ENCODE measurements at regions not wholly inside any gene's neighbourhood (a gene's known extent, or its start where the extent isn't known, plus 50 kb on each side); places are given as distances from the start of the nearest gene placed in this dataset.

DNA sequence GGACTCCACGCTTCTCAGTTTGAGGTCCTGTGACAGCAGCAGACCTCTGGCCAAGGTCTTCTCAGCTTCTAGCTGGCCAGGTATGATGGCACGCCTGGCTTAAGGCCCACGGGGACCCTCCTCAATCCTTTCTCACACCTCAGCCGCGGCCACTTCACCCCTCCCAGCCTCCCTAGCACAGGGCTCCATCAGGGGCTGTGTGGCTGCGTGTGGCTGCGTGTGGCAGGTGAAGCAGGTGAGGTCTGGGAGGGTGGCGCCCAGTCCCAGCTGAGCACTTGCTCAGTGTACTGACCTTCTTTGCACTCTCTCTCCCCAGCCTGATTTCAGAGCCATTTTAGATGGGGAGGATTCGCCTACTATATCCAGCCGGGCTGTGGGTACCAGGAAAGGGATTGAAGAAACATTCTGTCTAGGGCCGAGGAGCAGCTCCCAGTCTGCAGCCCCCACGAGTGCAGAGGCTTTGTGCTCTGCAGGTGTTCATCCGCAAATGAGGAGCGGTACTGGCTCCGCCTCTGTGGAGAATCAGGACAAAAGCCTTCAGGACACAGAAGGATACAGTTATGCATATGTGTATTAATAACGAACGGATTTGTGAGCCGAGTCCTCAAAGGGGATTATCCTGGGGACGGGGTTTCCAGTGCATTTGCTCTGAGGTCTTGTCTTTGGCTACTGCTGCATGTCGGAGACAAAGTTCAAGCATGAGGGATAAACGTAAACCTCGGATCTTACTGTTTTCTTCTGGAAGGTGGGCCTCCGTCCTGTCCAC, 236.9 kb upstream of the RAB6C start:
- TF ChIP-seq, protein P1, sequence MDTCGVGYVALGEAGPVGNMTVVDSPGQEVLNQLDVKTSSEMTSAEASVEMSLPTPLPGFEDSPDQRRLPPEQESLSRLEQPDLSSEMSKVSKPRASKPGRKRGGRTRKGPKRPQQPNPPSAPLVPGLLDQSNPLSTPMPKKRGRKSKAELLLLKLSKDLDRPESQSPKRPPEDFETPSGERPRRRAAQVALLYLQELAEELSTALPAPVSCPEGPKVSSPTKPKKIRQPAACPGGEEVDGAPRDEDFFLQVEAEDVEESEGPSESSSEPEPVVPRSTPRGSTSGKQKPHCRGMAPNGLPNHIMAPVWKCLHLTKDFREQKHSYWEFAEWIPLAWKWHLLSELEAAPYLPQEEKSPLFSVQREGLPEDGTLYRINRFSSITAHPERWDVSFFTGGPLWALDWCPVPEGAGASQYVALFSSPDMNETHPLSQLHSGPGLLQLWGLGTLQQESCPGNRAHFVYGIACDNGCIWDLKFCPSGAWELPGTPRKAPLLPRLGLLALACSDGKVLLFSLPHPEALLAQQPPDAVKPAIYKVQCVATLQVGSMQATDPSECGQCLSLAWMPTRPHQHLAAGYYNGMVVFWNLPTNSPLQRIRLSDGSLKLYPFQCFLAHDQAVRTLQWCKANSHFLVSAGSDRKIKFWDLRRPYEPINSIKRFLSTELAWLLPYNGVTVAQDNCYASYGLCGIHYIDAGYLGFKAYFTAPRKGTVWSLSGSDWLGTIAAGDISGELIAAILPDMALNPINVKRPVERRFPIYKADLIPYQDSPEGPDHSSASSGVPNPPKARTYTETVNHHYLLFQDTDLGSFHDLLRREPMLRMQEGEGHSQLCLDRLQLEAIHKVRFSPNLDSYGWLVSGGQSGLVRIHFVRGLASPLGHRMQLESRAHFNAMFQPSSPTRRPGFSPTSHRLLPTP (IDR thresholded peaks at IDR 0.05; ENCODE audit: borderline replicate concordance, extremely low read depth, insufficient read length) = no peak
- no peak for TF ChIP-seq XRCC5 (IDR thresholded peaks at IDR 0.05; ENCODE audit: low read depth, low read length)
